ENCODE measurements at regions not wholly inside any gene's neighbourhood (a gene's known extent, or its start where the extent isn't known, plus 50 kb on each side); places are given as distances from the start of the nearest gene placed in this dataset.

DNA sequence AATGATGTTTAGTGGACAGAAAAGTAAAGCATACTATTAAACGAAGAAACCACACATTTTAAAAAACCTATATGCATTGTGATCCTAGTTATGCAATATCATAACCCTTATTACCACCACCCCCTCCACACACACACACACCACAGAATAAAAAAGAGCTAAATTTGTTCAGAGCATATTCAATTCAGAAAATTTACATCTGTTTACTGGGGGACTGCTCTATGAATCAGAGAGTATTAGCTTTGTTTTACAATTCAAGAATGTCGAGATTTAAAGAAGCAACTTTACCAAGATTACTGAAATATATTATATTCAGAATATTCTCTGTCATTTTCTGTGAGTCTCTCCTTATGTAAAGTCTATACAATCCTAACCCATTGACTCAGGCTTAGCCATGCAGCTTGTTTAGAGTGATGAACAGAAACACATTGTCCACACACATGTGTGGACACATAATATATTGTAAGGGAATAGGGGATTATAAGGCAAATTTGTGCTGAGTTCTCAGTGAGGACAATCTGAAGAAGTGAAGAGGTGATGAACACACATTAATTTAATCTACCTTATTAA lies 369.6 kb upstream of the MARCKS start:
- DNase-seq, result no peak

DNA sequence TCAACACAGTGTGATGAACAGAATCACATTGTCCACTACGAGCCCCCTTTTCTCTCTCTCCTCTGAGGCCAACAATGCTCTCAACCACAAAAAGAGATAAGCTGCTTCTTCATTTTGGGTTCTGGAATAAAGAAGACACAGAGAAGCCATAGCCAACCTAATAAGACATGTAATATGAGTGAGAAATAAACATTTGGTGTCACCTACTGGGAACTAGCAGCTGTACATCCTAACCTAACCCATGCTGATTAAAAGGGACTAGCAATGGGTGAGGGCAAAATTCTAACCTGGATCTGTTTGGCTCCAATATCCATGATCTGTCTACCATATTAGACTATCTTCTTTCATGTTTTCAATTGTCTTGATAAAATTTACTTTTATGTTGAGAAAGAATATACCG lies 369.1 kb upstream of the MARCKS start:
- DNase-seq, result no peak

DNA sequence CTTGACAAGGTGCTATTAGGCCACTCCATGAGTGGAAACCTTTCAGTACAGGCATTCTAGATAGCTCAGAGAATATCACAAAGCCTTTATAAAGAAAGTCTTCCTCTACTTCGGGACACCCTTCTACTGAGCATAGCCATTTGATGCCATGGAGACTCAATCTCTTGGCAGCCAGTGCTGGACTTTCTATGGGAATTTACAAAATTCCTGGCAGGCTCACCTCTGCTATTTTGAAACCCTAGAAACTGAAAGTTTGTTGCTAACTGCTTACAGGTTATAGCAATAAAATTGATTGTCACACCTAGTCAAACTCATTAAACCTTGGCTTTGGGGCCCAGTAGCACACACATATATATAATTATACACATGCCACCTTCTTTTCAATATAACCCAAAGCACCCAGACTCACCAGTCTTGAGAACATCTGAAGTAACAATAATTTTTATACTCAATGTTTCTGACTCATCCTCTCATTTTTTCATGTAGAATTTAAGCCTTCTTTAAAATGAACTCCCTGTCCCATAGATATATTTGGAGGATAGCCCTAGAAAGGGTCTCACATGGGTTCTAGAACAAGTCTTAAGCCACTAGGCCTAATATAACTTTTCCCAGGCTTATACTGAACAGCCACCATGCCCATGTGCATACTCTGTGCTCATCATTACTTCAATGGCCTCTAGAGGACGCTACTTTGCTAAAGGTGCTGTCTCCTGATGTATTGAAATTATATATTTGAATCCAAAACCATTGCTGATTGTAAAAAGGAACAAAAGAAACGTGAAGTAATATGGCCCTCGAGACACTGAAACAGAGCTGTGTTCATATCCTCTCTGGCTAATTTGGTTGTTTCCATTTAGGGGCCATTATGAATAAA lies 368.1 kb upstream of the MARCKS start:
- no peak for DNase-seq

DNA sequence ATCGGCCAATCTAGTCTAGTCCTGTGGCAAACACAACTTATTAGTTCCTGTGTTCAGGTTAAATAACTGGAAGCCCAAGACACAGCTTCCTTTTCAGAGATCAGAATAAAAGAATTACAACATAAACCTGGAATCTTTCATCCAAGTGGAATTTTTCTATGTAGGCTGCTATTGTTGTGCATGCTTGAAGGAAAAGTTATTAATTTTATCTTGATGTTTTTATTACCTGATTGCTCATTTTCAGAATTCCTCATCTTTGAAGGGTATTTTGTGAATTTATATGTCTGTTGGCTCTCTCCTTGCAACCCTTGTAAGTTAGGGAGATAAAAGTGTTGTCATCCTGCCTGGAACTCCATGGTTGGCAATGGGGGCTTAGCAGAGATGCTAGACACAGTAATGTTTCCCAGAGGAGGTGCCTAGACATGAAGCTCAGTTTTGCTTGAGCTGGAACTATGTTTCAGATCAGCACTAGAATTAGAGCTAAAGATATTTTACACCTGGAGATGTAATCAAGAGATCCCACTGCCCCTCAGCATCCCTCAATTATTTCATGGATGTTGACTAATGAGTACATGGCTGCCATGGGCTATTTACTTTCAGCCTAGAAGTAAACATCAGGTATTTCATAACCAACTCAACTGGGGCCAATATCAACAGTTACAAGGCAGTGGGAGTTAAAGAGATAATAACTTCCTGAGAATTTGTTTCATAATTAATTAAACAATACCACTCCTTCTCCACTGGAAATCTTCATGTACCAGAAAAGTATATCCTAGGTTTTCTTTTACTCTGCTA lies 367.0 kb upstream of the MARCKS start:
- no peak for DNase-seq

DNA sequence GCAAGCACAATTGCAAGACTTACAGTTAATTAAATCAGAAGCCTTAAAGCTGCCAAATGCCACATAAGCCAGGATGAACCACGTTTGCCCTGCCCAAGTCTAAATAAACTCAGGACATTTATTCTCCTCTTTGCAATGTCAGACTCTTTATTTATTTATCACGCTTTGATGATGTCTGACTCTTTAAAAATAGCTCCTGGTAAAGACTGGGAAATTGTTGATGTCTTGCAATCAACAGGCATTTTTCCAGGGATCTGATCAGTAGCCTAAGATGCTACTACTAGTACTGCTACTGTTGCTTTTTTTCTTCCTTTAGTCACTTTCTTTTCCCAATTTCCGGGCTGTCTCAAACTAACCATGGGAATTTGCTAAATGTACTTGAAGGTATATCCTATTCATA lies 365.8 kb upstream of the MARCKS start:
- no peak for DNase-seq

DNA sequence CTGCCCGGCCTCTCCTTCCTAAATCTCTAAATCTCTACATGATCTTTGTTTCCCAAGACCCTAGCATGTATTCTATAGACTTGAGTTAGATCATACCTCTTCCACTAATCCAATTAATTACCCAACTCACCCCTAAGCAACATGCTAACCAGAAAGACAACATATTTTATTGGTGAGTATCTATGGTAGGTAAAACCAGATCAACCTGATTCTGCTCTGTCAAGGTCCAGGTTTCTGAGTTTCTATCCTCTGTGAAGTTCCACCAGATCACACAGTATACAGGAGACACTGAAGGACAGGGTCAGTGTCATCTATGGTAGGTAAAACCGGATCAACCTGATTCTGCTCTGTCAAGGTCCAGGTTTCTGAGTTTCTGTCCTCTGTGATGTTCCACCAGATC lies 363.2 kb upstream of the MARCKS start:
- DNase-seq, result no peak

DNA sequence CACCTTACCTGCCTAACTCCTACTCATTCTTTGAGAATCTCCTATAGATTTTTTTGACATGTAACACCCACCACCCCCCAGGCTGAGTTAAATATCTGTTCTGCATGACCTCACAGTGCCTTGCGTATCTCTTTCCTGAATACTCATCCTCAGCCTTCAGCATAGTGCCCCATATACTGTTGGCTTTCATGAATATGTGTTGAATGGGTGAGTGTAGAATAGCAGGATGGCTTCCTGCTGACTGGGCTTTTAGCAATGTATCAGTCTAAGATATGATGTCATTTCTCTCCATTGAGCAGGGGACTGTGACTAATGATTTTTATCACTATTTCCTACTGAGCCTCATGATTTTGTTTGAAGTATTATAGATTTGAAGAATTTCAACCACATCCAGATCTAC lies 361.6 kb upstream of the MARCKS start:
- peak; percentile 37 to 58 (median 57) for DNase-seq

DNA sequence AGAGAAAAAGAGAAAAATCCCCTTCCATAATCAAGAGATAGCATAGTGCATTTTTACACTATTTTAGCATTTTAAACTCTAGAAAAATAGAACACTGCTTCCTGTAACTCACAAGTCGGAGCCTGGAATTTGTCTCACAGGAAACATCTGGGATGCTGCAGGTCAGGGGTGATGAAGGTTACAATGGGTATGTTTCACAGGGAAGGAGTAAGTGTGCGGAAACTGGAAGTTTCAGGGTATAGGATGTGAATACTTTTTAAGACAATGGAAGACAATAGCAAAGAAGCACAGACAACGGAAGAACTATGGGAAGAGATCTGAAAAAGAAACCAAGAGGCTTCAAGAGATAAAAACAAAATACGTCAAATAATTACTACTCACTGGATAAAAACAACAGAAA lies 361.0 kb upstream of the MARCKS start:
- DNase-seq, result no peak

DNA sequence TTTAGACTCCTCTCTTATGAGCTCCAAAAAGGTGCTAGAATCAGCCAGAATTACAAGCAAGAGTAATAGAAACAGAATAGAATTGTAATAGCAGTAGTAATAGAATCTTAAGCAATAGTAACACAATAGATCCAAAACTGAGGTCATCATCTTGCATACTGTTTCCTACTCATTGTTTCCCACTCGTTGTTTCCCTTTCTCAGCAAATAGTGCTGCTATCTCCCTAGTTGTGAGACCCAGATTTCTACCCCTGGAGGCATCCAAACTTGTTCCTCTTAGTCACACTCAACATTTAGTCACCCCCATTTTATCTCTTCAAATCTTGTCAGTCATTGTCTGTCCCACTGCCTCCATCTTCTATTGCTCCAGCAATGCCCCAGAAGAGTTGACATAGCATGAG lies 356.9 kb upstream of the MARCKS start:
- peak; percentile 62 to 84 (median 69) for DNase-seq

DNA sequence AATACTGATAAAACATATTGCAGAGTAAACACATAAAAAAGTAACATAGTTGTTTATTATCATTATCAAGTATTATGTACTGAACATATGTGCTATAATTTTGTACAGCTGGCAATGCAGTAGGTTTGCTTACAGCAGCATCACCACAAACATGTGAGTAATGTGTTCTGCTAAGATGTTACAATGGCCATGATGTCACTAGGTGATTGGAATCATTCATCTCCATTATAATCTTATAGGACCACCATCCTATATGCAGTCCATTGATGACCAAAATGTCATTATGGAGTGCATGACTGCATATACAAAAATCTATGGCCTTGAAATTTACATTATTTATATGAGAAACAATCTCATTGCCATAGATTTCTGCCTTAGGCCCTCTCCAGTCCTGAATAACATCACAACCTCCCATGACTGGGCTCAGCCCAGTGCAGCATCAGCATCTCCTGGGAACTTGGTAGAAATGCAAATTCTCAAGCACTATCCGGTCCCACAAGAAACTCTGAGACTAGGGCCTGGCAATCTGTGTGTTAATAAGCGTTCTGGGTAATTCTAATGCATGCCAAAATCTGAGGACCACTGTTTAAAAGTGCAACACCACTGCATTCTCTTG lies 352.0 kb upstream of the MARCKS start:
- DNase-seq, result no peak

DNA sequence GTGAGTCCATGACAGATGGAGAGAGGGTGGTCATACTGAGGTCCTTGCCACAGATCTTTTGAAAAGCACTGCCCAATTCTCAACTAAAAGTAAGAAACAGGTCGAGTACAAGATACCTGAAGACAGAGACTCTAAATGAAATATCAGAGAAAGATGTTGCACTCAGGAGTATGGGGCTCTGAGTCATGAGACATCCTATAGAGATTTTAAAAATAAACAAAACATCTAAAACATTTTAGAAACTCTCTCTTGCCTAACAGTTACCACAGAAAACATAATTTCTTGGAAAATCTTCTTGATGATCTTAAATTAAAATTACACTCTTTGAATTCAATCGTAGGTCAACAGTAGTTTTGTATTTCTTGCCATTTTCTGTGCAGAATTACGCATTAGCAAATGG lies 348.9 kb upstream of the MARCKS start:
- no peak for DNase-seq

DNA sequence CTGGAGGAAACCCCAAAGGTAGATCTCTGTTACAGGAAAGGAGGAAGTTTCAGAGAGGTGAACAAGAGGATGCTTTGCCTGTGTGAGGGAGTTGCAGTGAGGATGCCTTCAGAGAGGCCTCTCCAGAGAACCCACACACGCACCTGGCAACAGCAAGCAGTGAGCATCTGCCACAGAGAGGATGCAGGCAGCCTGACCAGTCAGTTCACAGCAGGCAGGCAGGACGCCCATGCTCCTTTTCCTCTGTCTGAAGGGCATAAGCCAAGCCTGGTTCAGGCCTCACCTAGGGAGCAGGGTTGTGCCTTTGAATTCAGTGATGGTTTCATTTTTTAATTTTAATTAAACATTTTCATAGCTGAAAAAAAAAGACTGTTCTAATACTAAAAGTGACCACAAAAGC lies 346.0 kb upstream of the MARCKS start:
- no peak for DNase-seq

DNA sequence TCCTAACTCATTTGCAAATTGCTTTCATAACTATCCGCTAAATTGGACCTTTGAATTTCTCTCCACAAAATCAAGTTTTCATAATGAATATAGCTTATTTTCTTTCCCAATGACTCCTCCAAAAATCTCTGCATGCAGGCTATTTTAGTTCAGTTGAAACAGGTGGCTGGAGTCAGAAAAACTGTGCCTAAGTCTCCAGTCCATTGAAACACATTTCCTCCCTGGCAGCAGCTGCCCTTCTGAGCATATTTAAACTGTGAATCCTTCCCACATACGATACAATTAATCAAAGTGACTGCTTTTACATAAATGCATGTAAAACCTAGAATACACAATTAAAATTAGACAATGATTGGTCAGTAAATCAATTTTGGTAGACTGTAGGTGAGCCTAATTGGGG lies 344.6 kb upstream of the MARCKS start:
- no peak for DNase-seq

DNA sequence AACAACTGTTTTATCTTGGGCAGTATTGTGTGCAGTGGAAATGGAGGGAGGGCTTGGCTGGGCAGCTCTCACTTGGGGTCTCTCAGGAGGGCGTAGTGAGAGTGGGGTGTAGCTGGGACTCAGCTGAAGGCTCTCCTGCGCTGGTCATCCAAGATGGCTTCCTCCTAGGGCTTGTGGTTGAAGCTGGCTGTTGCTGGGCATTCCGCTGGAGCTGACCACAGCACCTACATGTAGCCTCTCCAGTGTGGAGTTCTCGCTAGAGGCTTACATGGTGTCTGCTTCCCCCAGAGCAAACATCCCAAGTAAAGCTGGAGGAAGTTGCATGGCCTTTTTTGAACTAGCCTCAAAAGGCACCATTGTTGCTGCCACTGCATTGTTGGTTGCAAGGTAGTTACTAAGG lies 344.1 kb upstream of the MARCKS start:
- no peak for DNase-seq

DNA sequence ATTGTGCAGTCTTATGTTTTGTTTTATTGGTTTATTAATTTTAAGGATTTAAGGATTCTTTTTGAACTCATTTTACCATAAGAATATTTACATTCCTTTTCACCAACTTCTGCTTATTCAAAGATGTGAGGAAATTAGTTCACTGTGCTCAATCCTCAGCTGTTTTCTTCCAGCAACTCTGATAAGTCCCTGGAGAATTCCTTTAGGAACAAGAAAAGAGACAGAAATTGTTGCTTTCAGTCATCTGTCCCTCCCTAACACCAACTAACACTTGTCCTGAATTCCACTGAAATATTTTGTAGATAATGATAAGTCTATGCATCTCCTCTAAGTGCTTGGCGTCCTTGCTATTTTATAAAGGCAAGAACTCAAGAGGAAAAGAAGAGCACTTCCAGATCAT lies 334.8 kb upstream of the MARCKS start:
- DNase-seq, result no peak

DNA sequence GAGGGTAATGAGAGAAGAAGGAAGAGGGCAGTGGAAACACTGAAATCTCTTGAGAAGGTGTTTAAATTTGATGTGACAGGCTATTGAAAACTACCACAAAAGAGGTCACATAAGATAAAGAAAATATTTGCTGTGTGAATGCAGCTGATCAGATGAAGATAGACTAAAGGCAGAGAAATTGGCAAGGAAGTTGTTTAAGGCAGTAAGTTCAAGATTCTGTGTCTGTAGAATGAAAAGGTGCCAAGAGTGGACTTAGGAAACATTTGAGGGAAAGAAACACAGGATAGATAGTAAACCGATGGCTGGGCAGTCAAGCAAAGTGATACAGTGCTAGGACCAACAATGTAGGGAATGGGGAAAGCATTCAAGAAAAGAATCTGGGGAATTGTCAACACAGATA lies 332.3 kb upstream of the MARCKS start:
- no peak for DNase-seq

DNA sequence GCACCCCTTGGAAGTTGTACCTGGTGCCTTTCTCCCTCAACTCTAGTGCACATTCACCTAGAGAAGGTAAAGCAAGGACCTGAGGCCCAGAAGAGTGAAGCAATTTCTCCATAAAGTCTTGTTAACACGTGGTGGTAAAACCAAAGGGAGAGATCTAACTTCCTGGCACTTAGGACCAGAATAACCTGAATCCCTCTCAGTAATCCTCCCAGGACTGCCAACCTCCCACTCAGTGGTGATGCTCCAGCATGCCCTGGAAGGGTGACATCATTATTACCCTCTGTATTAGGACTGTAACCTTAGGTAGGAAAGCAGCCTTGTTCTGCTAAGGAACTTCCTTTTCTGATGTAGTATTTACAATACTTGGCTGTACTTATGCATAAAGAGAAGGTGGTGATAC lies 330.6 kb upstream of the MARCKS start:
- DNase-seq, result peak; percentile 13 to 40 (median 19)

DNA sequence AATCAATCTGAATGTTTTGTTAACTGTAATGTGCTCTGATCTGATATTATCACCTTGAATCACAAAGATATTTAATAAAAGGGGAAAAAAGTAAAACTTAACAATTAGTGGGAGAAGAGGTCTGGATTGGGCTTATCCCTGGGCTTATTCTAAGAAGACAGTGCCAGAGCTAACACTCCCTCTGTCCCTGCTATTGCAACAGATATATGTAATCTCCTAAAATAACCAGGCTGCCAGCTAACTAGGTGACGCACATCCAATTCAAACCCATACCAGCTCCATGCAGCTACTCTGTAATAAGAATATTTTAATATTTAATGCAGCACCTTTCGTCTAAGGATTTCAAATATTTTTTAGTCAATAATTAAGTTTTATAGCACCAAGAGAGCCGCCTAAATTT lies 330.1 kb upstream of the MARCKS start:
- DNase-seq, result no peak

DNA sequence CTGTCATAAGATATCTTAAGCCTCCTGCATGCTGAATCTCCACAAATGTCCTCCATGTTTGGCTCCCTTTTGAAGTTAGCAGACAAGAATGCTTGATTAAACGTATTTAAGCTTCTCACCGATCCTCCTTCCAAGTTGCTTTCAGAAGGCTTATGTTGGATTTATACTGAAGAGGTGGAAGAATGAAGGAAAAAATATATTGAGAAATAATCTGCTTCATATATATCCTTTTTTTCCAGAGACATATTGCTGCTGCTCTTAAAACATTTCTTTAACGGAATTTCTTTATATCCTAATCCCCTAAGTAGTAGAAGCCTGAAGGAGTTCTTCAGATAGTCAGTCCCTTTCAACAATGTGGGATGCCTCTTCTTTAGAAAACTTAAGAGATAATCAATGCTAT lies 329.0 kb upstream of the MARCKS start:
- DNase-seq, result no peak

DNA sequence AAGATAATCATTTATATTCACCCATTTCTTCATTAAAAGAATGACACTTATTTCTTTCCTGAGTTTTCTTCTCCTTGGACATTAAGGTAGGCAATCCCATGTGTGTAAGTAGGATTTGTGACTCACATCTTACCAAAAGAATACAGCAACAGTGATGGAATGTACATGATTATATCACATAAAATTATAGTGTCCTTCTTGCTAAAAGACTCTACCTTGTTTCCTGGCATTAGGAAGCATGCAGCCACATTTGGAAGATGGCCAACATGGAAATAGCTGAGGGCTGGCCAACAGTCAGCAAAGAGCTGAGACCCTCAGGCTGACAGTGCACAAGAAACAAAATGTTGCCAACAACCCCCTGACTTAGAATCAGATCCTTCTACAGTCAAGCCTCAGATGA lies 327.9 kb upstream of the MARCKS start:
- no peak for DNase-seq

DNA sequence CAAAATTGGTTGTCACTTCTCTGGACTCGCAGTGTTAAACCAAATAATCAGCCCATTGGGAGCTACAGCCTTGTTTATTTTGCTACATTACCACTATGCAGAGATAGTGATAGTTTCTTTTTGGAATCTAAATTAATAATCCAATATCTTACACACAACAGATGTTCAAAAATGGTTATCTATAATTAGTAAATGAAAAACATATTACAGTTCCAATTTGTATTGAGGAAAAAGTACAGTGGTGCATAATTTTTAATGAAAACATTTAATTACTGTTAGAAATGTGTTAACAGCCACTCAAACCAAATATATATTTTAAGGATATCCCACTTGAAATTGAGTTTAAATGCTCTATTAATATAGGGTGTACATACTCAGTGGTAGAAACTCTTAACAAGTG lies 327.3 kb upstream of the MARCKS start:
- DNase-seq, result no peak

DNA sequence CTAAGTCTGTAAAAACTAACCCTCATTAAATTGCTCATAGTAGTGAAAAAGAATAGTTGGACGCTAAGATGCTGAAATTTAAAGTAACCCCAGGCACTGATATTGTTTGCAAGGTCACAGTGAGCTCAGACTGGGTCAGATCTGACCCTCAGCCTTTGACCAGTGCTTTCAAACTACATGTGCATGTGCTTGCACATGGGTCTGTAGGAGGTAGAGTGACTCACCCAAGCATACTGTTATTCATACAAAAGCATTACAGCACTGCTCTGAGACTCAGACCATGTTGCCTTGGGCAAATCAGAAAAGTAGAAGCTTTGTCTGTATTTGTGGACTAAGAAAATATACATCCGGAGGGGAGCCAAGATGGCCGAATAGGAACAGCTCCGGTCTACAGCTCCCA lies 326.4 kb upstream of the MARCKS start:
- peak; percentile 43 to 61 (median 54) for DNase-seq

DNA sequence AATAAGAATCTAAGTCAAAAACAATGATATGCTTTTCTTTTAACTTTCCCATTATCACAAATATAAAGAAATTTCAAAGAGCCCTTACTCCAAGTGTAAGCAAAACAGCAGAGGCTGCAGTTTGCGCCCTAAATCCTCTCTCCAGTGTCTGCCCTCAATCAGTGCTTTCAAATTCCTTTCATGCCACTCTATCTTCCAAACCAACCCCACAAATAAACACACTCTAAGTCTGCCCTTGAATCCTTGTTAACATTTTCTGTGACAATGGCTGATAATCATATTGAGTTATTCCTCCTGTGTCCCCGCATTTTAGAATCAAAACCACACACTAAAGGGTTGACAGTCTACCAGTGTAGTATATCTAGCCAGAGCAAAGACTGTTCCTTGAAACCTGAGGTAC lies 317.9 kb upstream of the MARCKS start:
- DNase-seq, result no peak

DNA sequence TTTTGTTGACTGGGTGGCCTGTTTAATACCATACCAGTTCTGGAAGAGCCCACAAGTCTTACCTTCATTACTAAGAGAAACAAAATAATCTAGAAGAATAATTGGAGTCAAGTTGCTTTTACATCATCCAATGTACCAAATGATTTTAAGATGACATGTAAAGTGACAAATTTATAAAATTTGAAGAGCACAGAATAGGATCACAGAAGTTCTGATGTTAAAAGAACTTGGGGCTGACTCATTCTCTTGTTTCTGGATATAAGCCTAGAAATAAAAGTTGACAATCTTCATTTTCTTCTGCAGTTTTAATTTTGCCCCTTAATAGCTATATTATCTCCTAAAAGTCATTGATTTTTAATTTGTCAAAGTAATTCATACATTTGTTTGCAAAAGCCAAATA lies 317.5 kb upstream of the MARCKS start:
- no peak for DNase-seq
